Activated T-cell treated with anti-CD3 and anti-CD28 coated beads for 1 hour (primary cell): ENCODE measurements at regions not wholly inside any gene's neighbourhood (a gene's known extent, or its start where the extent isn't known, plus 50 kb on each side); places are given as distances from the start of the nearest gene placed in this dataset.
"Not testable (repeated sequence)": the region's sequence is repeated elsewhere in the genome, so short reads cannot be mapped to it uniquely, and the experiment has no call there.

Experiments used
- DNase-seq: peaks from one replicate; pipeline ENCODE4 v3.0.0-alpha.2; 2020; ENCODE audit warnings: low read depth

DNA sequence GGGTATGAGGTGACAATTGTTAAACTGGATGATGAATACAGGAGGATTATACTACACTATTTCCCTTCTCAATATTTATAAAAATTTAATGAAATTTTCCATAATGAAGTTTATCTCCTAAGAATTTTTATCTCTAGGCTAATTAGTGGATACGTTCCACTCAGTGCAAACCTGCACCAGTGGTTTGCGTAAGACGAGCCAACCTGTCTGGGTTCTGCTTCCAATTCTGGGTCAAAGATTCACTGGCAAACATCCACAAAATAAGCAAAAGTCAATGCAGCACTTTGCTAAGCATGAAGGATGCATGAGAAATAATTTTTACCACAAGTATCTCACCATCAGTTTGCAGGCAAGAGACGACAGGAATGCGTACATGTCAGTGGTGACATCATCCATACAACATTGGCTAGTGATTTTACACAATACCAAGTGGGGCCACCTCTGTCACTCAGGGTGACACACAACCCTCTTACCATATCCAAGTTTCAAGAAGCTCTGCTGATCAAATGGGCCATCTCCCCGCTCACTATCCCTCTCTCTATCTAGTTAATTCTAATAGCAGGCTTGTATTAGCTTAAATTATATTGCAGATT lies 51.7 kb downstream of the FAM50B start:
- DNase-seq: no peak

DNA sequence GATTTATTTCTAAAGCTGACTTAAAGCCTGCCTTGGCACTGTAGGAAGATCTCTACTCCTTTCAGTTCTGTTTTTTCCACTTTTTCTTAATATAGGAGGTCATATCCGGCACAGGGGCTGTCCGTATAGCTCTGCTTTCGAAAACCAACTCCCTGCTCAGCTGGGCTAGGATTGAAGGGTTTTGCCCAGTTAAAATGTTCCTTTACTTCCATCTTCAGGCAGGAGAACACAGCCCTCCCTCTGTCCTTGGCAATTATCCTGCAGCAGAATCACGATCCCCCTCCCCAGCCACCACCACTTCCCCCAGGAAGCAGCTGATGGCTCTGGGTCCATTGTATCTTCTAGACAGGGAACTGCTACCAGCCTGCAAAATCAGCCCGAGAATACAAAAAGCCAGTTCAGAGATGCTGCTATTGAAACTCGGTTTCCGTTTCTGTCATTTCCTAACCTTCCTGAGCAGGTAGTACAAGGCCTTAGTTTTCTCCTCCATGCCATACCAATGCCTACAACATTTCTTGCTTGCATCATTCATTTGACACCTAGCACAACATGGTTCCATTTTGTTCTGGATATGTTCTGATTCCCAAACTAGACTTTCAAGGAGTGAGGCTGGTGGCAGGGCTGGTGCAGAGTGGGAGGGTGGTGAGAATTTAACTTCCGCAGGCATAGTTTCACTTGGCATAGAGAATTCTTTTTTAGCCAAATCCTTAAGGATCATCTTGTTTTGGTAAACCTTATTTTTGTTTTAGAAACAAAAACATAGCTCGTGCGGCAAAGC lies 53.9 kb downstream of the FAM50B start:
- DNase-seq: no peak

- no peak for DNase-seq
Observed at GRCh38 chr6:3904518-3904917, 55.3 kb downstream of the FAM50B start.

DNA sequence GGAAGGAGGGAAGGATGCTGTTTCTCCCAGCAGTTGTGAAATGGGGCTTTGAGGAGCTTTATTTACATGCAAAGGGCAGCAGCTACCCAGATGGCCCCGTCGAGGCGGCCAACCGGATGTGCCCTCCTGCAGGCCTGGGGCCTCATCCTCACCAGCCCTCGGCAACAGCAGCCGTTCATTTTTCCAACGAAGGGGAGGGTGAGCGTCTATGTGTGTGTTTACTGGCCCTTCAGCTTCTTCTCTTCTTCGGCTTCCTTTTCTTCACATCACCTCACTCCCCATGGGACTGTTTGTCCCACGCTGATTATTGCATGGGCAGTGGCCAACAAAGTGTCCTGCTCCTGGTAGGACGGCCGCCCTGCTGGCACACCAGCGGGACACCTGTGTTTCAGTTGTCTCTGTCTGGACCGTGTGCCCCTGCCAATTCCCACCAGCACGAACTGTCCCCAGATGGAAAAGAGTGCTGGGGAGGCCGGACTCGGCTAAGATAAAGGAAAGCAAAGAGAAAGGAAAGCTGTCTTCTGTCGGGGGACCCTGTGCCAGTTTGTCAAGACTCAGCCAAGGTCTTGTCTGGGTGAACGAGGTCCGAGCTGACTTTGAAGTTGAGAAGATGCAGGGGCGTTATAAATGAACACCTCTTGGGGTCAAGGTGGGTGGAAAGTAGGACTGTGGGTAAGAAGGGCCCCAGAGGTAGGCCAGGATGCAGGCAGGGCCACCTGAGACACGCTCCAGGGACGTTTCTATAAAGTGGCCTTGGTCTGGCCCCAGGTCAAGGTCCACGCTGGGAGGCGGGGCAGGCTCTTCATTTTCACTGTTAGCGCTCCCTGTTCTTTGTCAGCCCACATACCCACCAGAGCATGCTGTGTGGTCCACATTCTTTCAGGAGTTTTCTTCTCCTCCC lies 57.0 kb downstream of the FAM50B start:
- DNase-seq: no peak

- DNase-seq: no peak
Observed at GRCh38 chr6:3906846-3907151, 57.6 kb downstream of the FAM50B start.

GRCh38 chr6:3908223-3908622 lies 59.0 kb downstream of the FAM50B start:
- DNase-seq: no peak

- no peak for DNase-seq
Observed at GRCh38 chr6:3908961-3909360, 59.8 kb downstream of the FAM50B start.

GRCh38 chr6:3910106-3910663 lies 61.0 kb downstream of the FAM50B start:
- no peak for DNase-seq

DNA sequence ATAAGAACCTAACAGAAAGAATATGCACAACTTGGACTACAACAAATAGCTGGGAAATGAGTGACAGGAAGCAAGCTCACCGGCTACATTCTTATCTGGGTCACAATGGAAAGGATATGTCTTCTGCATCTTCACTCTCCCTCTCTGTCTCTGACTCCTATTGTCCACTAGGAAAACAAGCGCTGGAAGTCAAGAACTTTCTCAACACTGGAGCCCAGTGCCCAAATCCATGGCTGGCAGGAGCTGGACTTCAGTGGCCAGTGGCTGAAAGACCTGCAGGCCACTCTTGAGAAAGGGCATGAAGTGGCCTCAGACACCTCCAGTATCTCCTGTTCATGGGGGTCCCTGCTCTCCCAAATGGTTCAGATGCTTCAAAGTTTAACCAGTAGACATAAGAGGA lies 62.0 kb downstream of the FAM50B start:
- DNase-seq: no peak

GRCh38 chr6:3911614-3912336 lies 62.6 kb downstream of the FAM50B start:
- DNase-seq: no peak

DNA sequence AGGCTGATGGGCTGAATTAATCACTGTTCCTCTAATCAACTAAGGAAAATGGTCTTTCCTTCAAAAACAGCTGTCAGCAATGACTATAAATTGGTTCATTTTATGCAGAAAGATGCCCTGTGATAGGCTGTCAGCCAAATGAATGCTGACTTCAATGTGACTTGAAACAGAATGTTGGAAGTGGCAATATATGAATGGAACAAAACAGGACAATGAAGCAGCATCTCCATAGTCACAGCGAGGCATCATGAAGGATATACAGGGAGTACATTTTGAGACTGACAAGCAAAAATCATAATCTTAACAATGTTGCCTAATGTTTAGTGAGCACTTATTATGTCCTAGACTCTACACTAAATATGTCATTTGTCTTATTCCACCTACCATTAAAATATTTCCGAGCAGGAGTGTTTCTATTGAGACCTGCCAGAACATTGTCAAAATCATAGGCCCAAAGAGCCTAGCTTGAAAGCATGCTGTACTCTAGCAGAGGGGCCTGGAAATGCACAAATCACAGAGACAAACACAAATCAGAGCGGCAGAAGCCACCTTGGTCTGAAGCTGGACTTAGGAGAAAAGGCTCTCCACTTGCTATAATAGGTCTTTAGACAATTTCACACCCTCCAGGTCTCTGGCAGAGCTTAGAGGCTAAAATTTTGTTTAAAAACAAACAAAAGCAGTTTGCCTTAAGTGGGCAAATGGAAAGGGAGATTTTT lies 63.3 kb downstream of the FAM50B start:
- DNase-seq: no peak

DNA sequence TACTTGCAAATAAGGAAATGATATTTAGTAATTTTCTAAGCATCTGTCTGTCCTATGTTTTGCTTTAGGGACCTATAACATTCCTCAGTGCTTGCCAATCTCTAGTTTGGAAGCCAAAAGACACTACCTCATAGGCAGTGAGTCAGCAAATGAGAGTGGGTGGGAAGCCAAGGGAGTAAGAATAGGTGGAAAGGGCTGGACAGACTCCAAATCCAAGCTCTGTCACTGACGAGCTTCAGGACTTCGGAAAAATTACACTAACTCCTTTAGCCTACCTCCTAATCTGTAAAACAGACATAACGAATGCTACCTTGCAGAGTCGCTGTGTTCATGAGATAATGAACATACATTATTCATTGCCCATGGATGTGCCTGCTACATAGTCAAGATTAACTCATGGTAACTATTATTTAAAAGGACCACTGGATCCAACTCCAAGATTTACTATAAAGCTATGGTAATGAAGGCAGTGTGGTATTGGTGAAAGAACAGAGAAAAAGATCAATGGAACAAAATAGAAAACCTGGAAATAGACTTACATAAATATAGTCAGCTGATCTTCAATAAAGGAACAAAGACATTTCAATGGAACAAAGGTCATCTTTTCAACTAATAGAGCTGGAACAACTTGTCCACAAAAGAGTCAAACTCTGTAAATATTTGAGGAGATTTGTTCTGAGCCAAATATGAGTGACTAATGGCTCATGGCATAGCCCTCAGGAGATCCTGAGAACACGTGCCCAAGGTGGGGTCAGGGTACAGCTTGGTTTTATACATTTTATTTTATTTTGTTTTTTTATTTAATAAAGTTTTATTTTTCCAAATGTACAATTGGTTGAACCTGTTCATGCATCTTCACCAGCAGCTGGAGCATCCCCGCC lies 64.1 kb downstream of the FAM50B start:
- no peak for DNase-seq

DNA sequence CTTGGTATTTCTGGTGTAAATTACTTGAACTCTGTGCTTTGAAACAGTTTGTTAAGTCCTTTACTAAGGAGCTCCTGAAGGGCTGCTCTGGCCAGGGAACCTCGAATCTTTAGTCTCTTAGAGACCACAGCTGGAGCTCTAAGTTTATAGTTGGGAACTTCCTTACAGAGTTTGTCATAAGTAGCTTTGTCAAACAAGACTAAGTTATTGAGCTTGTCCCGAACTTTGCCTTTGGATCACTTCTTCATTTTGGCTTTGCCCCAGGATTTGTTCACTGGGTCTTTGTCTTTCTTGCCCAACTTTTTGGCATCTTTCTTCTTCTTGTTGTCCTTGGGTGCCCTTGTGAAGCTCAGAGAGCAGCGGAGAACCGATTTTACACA lies 64.8 kb downstream of the FAM50B start:
- DNase-seq: no peak

- DNase-seq: no peak
Observed at GRCh38 chr6:3915076-3915791, 66.1 kb downstream of the FAM50B start.

DNA sequence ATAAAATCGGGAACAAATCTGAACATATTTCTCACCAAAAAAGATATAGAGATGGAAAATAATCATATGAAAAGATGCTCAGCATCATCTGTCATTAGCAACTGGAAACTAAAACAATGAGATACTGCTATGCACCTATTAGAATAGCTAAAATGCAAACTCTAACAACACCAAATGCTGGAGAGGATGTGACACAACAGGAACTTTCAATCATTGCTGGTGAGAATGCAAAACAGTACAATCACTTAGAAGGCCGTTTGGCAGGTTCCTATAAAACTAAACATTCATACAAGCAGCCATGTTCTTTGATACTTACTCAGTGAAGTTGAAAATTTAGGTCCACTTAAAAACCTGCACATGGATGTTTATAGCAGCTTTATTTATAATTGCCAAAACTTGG lies 67.0 kb downstream of the FAM50B start:
- DNase-seq: no peak

DNA sequence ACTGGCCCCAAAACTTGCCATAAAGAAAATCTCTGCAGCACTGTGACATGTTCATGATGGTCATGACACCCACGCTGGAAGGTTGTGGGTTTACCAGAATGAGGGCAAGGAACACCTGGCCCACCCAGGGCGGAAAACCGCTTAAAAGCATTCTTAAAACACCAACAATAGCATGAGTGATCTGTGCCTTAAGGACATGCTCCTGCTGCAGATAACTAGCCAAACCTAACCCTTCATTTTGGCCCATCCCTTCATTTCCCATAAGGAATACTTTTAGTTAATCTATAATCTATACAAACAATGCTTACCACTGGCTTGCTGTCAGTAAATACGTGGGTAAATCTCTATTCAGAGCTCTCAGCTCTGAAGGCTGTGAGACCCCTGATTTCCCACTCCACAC lies 67.6 kb downstream of the FAM50B start:
- not testable (repeated sequence) for DNase-seq

GRCh38 chr6:3918469-3918868 lies 69.3 kb downstream of the FAM50B start:
- no peak for DNase-seq

DNA sequence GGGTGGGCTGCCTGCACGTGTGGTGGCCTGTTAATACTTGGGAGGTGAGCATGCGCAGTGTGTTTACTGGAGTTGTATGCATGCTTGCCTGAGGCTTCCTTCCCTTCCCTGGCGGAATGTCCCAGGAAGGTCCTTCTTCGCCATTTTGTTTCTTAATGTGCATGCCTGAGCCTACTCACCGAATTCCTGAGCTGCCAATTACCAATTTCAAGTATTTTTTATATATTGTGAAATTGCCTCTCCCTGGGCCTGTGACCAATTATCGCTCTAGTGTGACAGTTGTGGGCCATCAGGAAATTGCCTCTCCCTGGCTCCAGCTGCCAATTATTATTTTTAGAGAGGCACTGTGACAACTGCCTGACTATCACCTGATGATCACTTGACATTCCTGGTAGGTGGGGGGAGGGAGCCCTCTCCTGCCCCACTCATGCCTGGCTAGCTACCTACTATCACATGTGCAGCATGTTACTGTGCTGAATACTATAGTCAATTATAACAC lies 70.0 kb downstream of the FAM50B start:
- DNase-seq: no peak

DNA sequence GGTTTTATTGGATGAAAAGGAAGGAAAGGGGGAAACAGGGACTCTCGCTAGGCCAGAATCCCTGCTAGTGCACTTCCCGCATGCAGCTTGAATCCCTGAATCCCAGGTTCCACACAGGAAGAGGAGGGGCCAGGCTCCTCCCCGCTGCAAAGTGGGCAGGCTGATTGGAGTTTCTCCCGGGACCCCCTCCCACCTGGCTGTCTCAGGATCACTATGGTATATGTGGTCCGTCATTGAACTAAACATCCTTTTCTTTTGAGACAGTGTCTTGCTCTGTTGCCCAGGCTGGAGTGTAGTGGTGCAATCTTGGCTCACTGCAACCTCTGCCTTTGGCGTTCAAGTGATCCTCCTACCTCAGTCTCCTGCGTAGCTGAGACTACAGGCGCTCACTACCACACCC lies 70.7 kb downstream of the FAM50B start:
- no peak for DNase-seq

GRCh38 chr6:3920321-3920720 lies 71.1 kb downstream of the FAM50B start:
- no peak for DNase-seq
